HG03097 (cell line): ENCODE measurements at regions not wholly inside any gene's neighbourhood (a gene's known extent, or its start where the extent isn't known, plus 50 kb on each side); places are given as distances from the start of the nearest gene placed in this dataset.

Source experiments
- ATAC-seq: cut with Tn5 transposase; IDR thresholded peaks from one replicate; pipeline ENCODE4 v1.9.1; 2021; ENCODE audit not compliant: unreplicated experiment, low FRiP score

DNA sequence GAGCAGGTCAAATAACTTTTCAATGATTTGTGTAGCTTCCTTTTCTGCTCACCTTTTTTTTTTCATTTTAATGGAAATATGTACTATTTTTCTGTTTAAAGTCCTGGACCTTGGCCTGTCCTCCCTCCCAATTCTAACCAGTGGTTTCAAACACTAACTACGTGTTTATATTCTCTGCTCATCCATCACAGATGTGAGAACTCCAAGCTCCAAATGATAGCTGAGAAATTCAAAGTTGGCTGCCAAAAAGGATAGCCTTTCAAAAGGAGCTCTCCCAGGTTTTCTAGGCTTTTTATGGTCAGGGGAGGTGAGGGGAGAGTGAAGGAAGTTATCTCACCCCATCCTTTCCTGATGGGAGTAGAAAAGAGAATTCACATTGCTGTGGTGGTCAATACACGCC is 486.0 kb upstream of the TBX3 start:
- no peak for ATAC-seq

GRCh38 chr12:115166698-115167315 is 482.8 kb upstream of the TBX3 start:
- ATAC-seq, result no peak

- no peak for ATAC-seq
Observed at GRCh38 chr12:115163710-115164109, 479.7 kb upstream of the TBX3 start.

DNA sequence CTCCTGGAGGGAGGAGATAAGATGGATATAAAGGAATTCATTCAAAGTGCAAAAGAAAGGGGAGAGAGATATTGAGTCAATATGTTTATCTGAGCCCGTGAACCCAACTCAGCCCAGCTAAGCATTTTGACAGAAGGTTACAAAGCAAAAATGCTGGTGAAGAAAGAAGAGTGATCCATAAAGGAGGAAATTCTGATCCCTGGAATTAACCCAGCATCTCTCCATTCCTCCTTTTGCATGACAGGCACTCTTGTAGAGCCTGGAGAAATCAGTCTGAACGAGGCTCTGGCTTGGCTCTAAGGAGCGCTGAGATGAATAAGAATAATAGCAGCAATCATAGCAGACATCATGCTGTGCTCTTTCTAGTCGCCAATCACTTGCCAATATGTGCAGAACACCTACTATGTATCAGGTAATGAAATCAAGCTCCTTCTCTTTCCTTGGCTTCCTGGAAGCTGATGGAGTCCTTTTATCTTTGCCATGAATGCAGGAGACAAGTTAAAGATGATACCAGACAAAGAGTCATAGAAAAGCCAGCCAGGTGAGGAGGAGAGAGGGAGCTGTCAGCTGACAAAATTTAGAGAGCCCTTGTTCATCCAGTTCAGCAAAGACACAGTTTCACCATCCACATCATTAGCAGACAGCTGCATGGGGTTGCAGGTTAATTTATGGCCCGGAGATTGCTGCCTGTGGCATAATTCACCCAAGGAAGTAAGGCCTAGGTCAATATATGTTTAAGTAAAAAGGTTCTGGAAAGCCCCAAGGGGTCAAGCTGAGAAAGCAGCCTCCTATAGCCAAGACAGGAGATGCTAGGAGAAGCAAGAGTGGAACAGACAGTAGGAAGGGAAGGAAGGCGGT is 476.5 kb upstream of the TBX3 start:
- ATAC-seq, result no peak

- ATAC-seq, result no peak
Observed at GRCh38 chr12:115158816-115159215, 474.8 kb upstream of the TBX3 start.

DNA sequence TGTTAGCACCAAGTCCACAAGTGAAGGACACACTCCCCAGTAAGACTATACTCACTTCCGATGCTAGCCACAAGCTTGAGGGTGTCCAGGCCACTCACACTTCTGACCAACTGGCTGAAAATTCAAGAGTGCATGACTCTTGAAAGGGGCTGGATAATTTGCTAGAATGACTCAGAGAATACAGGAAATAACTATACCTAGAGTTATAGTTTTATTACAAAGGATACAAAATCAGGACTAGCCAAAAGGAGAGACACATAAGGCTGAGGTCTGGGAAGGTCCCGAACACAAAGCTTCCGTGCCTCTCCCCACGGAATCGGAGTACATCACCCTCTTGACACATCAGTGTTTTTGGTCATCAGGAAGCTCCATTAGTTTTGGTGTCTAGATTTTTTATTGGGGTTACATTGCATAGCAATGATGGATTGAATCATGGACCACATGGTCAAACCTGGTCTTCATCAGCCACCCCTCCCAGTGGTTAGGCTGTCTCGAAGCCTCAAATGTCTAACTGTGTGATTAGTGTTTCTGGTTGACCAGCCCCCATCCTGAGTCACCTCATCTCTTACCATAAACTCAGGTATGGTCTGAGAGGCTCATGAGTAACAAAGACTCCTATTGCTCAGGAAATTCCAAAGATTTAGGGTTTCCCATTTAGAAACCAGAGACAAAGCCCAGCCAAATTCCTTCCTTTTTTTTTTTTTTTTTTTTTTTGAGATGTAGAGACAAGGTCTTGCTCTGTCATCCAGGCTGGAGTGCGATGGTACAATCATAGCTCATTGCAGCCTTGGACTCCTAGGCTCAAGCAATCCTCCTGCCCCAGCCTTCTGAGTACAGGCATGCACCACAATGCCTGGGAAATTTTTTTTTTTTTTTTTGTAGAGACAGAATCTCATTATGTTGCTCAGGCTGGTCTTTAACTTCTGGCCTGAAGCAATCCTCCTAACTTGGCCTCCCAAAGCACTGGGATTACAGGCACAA is 472.0 kb upstream of the TBX3 start:
- no peak for ATAC-seq

GRCh38 chr12:115149685-115150378 is 465.9 kb upstream of the TBX3 start:
- ATAC-seq, result no peak

GRCh38 chr12:115149279-115149678 is 465.3 kb upstream of the TBX3 start:
- no peak for ATAC-seq

GRCh38 chr12:115147916-115148315 is 463.9 kb upstream of the TBX3 start:
- no peak for ATAC-seq

- ATAC-seq, result no peak
Observed at GRCh38 chr12:115146453-115146852, 462.5 kb upstream of the TBX3 start.

DNA sequence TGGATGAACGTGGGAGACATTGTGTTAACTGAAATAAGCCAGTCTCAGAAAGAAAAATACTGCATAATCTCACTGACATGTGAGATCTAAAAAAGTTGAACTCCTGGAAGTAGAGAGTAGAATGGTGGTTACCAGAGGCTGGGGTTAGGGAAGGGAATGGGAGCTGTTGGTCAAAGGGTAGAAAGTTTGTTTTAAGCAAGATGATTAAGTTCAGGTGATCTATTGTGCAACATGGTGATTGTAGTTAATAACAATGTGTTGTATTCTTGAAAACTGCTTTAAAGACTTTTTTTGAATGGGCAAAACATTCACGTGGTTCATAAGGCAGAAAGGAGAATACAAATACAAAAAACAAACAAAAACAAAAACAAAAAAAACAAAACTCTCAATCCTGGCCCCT is 460.4 kb upstream of the TBX3 start:
- ATAC-seq, result no peak

GRCh38 chr12:115140981-115141655 is 457.1 kb upstream of the TBX3 start:
- ATAC-seq, result no peak

- no peak for ATAC-seq
Observed at GRCh38 chr12:115137812-115138521, 454.0 kb upstream of the TBX3 start.

GRCh38 chr12:115135800-115136211 is 451.8 kb upstream of the TBX3 start:
- no peak for ATAC-seq

DNA sequence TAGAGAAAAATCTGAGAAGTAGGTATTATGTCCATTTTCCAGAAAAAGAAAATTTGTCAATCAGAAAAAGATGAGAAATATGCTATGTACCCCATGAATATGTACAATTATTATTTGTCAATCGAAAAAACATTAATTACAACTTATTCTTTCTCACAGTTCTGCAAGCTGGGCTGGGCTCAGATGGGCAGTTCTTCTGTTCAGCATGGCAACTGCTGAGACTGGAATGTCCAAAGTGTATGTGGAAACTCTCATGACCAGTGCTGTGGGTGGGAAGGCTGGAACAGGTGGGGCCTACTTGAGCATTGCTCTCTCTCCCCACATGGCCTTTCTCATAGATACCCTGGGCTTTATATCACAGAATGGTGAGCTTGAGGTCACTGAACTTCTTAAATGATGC is 450.3 kb upstream of the TBX3 start:
- no peak for ATAC-seq

GRCh38 chr12:115132905-115133304 is 448.9 kb upstream of the TBX3 start:
- ATAC-seq, result no peak

DNA sequence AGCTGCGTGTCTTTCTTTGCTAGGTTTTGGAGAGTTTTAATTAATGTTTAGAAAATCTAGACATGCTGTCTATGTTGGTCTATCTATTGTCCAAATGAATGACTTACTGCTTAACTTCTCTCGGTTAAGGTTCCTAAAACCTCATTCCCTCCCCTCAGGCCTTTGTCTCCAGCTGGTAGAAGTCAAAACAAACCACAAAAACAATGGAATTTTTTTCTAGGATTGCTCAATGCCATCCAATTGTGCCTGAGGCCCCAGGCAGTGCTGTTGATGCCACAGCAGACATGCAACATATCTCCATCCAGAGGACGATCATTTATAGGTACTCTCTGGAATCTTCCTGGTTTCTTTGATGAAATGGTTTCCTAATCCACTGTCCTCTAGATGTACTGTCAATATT is 448.2 kb upstream of the TBX3 start:
- no peak for ATAC-seq

GRCh38 chr12:115129727-115130126 is 445.8 kb upstream of the TBX3 start:
- ATAC-seq, result no peak

GRCh38 chr12:115121053-115121452 is 437.1 kb upstream of the TBX3 start:
- ATAC-seq, result no peak
